GM12874 (cell line): ENCODE measurements at regions not wholly inside any gene's neighbourhood (a gene's known extent, or its start where the extent isn't known, plus 50 kb on each side); places are given as distances from the start of the nearest gene placed in this dataset.

Experiments
- CTCF ChIP-seq: IDR thresholded peaks from 2 replicates; pipeline ENCODE4 v1.5.1; 2011; ENCODE audit warnings: low read depth, mild to moderate bottlenecking, control low read depth, low read length, moderate library complexity; ENCODE audit not compliant: insufficient read depth

- TF ChIP-seq CTCF: no peak
Observed at GRCh38 chr3:43166406-43166805, 60.5 kb upstream of the POMGNT2 start.

GRCh38 chr3:43165786-43166185, 59.9 kb upstream of the POMGNT2 start:
- TF ChIP-seq CTCF: no peak

GRCh38 chr3:43163895-43164493, 58.1 kb upstream of the POMGNT2 start:
- TF ChIP-seq CTCF: no peak

GRCh38 chr3:43162230-43163084, 56.6 kb upstream of the POMGNT2 start:
- TF ChIP-seq CTCF: peak; percentile 18; the same call in 1 of the 2 replicates

GRCh38 chr3:43161684-43162229, 55.9 kb upstream of the POMGNT2 start:
- TF ChIP-seq CTCF: no peak

GRCh38 chr3:43160664-43161063, 54.8 kb upstream of the POMGNT2 start:
- TF ChIP-seq CTCF: no peak

- no peak for TF ChIP-seq CTCF
Observed at GRCh38 chr3:43159876-43160255, 54.0 kb upstream of the POMGNT2 start.
